ENCODE measurements at regions not wholly inside any gene's neighbourhood (a gene's known extent, or its start where the extent isn't known, plus 50 kb on each side); places are given as distances from the start of the nearest gene placed in this dataset.

- Histone ChIP-seq H3K4me3 (ENCODE audit: low read depth, low read length, poor library complexity, severe bottlenecking) (no peak overlapping the region), H3K4me2 (ENCODE audit: low read length) (no peak overlapping the region), H3K27ac (ENCODE audit: low read depth, low read length, poor library complexity, severe bottlenecking) (no peak overlapping the region), H3K79me2 (ENCODE audit: insufficient read depth, low read depth, low read length) (no peaks in the 10 kb centered on the region), H3K36me3 (ENCODE audit: insufficient read depth, low read length) (no peaks in the 10 kb centered on the region), H4K20me1 (ENCODE audit: insufficient read depth, low read length) (no peaks in the 10 kb centered on the region), H3K9me3 (ENCODE audit: low read length) (no peaks in the 10 kb centered on the region), H3K9me2 (ENCODE audit: insufficient read depth, low read length) (no peaks in the 10 kb centered on the region), H2AFZ (ENCODE audit: low read length) (no peak overlapping the region), H3K4me1 (ENCODE audit: insufficient read depth, low read length, poor library complexity, severe bottlenecking) (no peaks in the 10 kb centered on the region)
- no TSS peak for BruUV-seq (replicated peaks)
- intact Hi-C loops (cut with micrococcal nuclease; ENCODE audit: unreplicated experiment), result no loop called here
- no peak for DNase-seq (ENCODE audit: low spot score)
- POLR2A ChIA-PET, result no interaction called here
- CTCF ChIA-PET (ENCODE audit: unreplicated experiment), result no interaction called here
- TF ChIP-seq, protein P1, sequence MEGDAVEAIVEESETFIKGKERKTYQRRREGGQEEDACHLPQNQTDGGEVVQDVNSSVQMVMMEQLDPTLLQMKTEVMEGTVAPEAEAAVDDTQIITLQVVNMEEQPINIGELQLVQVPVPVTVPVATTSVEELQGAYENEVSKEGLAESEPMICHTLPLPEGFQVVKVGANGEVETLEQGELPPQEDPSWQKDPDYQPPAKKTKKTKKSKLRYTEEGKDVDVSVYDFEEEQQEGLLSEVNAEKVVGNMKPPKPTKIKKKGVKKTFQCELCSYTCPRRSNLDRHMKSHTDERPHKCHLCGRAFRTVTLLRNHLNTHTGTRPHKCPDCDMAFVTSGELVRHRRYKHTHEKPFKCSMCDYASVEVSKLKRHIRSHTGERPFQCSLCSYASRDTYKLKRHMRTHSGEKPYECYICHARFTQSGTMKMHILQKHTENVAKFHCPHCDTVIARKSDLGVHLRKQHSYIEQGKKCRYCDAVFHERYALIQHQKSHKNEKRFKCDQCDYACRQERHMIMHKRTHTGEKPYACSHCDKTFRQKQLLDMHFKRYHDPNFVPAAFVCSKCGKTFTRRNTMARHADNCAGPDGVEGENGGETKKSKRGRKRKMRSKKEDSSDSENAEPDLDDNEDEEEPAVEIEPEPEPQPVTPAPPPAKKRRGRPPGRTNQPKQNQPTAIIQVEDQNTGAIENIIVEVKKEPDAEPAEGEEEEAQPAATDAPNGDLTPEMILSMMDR (conservative IDR thresholded peaks at IDR 0.05; ENCODE audit: low read length), result no peak
- TF ChIP-seq EZH2phosphoT487 (IDR thresholded peaks at IDR 0.05; ENCODE audit: borderline replicate concordance, low read depth, low read length), result no peak
Observed at GRCh38 chrX:145687707-145688106, 129.9 kb upstream of the SLITRK2 start.

DNA sequence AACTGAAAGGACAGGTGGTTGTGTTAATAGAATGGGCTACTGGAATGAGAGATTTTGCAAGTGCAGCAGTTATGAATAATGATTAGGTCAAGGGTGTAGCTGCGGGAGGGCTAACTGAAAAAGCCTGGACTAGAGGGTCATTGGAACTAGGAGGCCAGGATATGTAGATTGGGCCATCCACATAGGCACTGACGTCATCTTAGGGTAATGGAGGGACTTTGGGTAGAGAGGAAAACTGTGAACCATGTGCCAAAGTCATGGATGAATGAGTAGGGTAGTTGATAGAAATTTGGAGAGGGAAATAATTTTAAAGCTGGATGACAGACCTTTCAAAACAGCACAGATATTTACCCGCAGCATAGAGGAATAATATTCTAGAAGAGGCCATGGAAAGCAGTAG is 123.6 kb upstream of the SLITRK2 start:
- Histone ChIP-seq H3K36me3 (ENCODE audit: insufficient read depth, low read length) (no peaks in the 10 kb centered on the region), H3K27ac (ENCODE audit: low read depth, low read length, poor library complexity, severe bottlenecking) (no peak overlapping the region), H4K20me1 (ENCODE audit: insufficient read depth, low read length) (no peaks in the 10 kb centered on the region), H3K4me3 (ENCODE audit: low read depth, low read length, poor library complexity, severe bottlenecking) (no peak overlapping the region), H3K9me2 (ENCODE audit: insufficient read depth, low read length) (no peaks in the 10 kb centered on the region), H3K4me1 (ENCODE audit: insufficient read depth, low read length, poor library complexity, severe bottlenecking) (no peaks in the 10 kb centered on the region), H2AFZ (ENCODE audit: low read length) (no peak overlapping the region), H3K79me2 (ENCODE audit: insufficient read depth, low read depth, low read length) (no peaks in the 10 kb centered on the region), H3K9me3 (ENCODE audit: low read length) (no peaks in the 10 kb centered on the region), H3K4me2 (ENCODE audit: low read length) (no peak overlapping the region)
- ChIA-PET POLR2A (no interaction called here), CTCF (ENCODE audit: unreplicated experiment) (no interaction called here)
- intact Hi-C loops (cut with micrococcal nuclease; ENCODE audit: unreplicated experiment), result no loop called here
- BruUV-seq (replicated peaks), result no TSS peak
- DNase-seq (ENCODE audit: low spot score), result no peak
- TF ChIP-seq, protein P1 (conservative IDR thresholded peaks at IDR 0.05; ENCODE audit: low read length), result no peak
- no peak for TF ChIP-seq EZH2phosphoT487 (IDR thresholded peaks at IDR 0.05; ENCODE audit: borderline replicate concordance, low read depth, low read length)

GRCh38 chrX:145715641-145716138 is 101.9 kb upstream of the SLITRK2 start:
- Histone ChIP-seq H3K36me3 (ENCODE audit: insufficient read depth, low read length) (no peaks in the 10 kb centered on the region), H3K79me2 (ENCODE audit: insufficient read depth, low read depth, low read length) (no peaks in the 10 kb centered on the region), H3K4me2 (ENCODE audit: low read length) (no peak overlapping the region), H3K27ac (ENCODE audit: low read depth, low read length, poor library complexity, severe bottlenecking) (no peak overlapping the region), H3K9me2 (ENCODE audit: insufficient read depth, low read length) (no peaks in the 10 kb centered on the region), H2AFZ (ENCODE audit: low read length) (no peak overlapping the region), H4K20me1 (ENCODE audit: insufficient read depth, low read length) (no peaks in the 10 kb centered on the region), H3K4me1 (ENCODE audit: insufficient read depth, low read length, poor library complexity, severe bottlenecking) (no peaks in the 10 kb centered on the region), H3K4me3 (ENCODE audit: low read depth, low read length, poor library complexity, severe bottlenecking) (no peak overlapping the region), H3K9me3 (ENCODE audit: low read length) (no peaks in the 10 kb centered on the region)
- DNase-seq (ENCODE audit: low spot score), result no peak
- intact Hi-C loops (cut with micrococcal nuclease; ENCODE audit: unreplicated experiment), result no loop called here
- no TSS peak for BruUV-seq (replicated peaks)
- POLR2A ChIA-PET, result interaction anchor here (0.6 kb wide), 1 partner anchor 607 kb away, joined by 3 read pairs; no protein-coding TSS in a partner anchor
- TF ChIP-seq EZH2phosphoT487 (IDR thresholded peaks at IDR 0.05; ENCODE audit: borderline replicate concordance, low read depth, low read length), result no peak
- TF ChIP-seq, protein P1 (conservative IDR thresholded peaks at IDR 0.05; ENCODE audit: low read length), result no peak
- CTCF ChIA-PET (ENCODE audit: unreplicated experiment), result no interaction called here
